IPS-20b (cell line): ENCODE measurements at regions not wholly inside any gene's neighbourhood (a gene's known extent, or its start where the extent isn't known, plus 50 kb on each side); places are given as distances from the start of the nearest gene placed in this dataset.

ENCODE experiments used
- H3K27ac ChIP-seq: one replicate; pipeline ENCODE4 v1.5.1; 2013; ENCODE audit warnings: low read length
- H3K27me3 ChIP-seq: 2 replicates; pipeline ENCODE4 v1.6.1; 2013; ENCODE audit warnings: mild to moderate bottlenecking, low read length, inconsistent platforms; ENCODE audit not compliant: insufficient read depth
- H3K36me3 ChIP-seq: 2 replicates; pipeline ENCODE4 v1.6.1; 2013; ENCODE audit warnings: low read depth, mild to moderate bottlenecking, inconsistent platforms, low read length, moderate library complexity; ENCODE audit not compliant: insufficient read depth
- H3K4me1 ChIP-seq: 2 replicates; pipeline ENCODE4 v1.6.1; 2013; ENCODE audit warnings: mild to moderate bottlenecking, control low read depth, inconsistent platforms, low read length, moderate library complexity; ENCODE audit not compliant: insufficient read depth
- H3K4me3 ChIP-seq: 2 replicates; pipeline ENCODE4 v1.5.1; 2013; ENCODE audit warnings: mild to moderate bottlenecking, low read length, inconsistent platforms
- H3K9ac ChIP-seq: 2 replicates; pipeline ENCODE4 v1.6.1; 2013; ENCODE audit warnings: low read depth, mild to moderate bottlenecking, inconsistent platforms, low read length, moderate library complexity
- H3K9me3 ChIP-seq: 2 replicates; pipeline ENCODE4 v1.6.1; 2013; ENCODE audit warnings: mild to moderate bottlenecking, low read depth, low read length, inconsistent platforms; ENCODE audit not compliant: insufficient read depth

- no peak overlapping the region for H3K27ac ChIP-seq
- H3K36me3 ChIP-seq = no peaks in the 10 kb centered on the region
Measured at GRCh38 chr3:102735311-102735710, 300.5 kb downstream of the ZPLD1 start.

DNA sequence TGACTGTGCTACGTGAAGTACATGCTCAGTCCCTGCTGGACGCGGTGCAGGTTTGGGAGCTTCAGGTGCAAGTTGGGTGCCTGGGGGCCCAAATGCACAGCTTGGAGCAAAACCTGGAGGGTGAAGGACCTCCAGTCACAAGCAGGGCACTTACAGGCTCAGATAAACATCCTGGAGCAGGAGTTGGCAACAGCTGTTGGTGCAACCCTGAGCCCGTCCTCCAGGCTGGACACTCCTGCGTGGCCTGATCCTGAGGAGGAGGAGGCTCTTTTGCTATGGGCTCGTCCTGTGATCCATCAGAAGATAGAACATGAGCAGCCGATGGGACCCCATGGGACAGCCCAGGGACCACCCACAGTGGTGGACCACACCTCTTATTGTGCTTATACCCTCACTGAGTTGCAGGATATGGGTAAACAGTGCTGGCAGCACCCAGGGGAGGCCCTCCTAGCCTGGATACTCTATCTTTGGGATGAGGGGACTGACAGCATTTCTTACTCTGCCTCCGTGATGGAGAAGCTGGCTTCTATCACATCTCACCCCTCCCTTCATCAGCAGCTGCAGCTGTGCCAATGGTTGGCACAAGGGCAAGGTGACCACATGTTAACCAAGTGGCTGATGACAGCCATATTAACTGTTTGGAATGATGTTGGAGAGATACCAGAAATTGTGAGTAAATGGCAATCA, 301.6 kb downstream of the ZPLD1 start:
- H3K4me1 ChIP-seq = peaks cover 13% of the 10 kb centered on the region; the same call in 1 of the 2 replicates
- H3K27me3 ChIP-seq = no peaks in the 10 kb centered on the region
- H3K36me3 ChIP-seq = no peaks in the 10 kb centered on the region
- H3K9ac ChIP-seq = no peak overlapping the region
- no peak overlapping the region for H3K4me3 ChIP-seq
- no peaks in the 10 kb centered on the region for H3K9me3 ChIP-seq
- H3K27ac ChIP-seq = no peak overlapping the region

More at GRCh38 chr3:102735311-102735710, 300.5 kb downstream of the ZPLD1 start:
- H3K27me3 ChIP-seq = no peaks in the 10 kb centered on the region
- no peaks in the 10 kb centered on the region for H3K9me3 ChIP-seq
- H3K9ac ChIP-seq = no peak overlapping the region
- H3K4me1 ChIP-seq = peaks cover 13% of the 10 kb centered on the region; the same call in 1 of the 2 replicates
- no peak overlapping the region for H3K4me3 ChIP-seq

GRCh38 chr3:102736975-102737304, 302.1 kb downstream of the ZPLD1 start:
- H3K4me1 ChIP-seq = peaks cover 13% of the 10 kb centered on the region; the same call in 1 of the 2 replicates
- no peak overlapping the region for H3K4me3 ChIP-seq
- no peak overlapping the region for H3K9ac ChIP-seq
- no peaks in the 10 kb centered on the region for H3K27me3 ChIP-seq
- no peaks in the 10 kb centered on the region for H3K36me3 ChIP-seq
- H3K27ac ChIP-seq = no peak overlapping the region
- no peaks in the 10 kb centered on the region for H3K9me3 ChIP-seq

DNA sequence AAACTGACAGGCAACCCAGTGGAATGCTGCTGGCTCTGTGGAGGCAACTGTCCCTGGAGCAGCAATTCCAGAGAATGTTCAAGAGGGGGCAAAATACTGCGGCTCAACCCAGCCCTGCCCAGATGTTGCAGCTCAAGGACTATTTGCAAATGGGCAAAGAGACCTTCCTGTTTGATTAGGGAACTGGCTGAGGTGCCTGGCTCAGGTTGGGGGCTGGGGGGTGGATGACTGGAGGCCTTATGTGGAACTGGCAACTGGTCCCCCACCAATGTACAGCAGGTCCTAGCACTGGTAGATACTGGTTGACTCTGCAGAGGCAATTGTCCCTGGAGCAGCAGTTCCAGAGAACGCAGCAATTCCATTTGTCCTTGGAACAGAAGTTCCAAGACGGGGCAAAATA, 302.5 kb downstream of the ZPLD1 start:
- Histone ChIP-seq H3K27ac (no peak overlapping the region), H3K36me3 (no peaks in the 10 kb centered on the region), H3K9me3 (no peaks in the 10 kb centered on the region), H3K4me3 (no peak overlapping the region), H3K27me3 (no peaks in the 10 kb centered on the region), H3K4me1 (peaks cover 13% of the 10 kb centered on the region; the same call in 1 of the 2 replicates), H3K9ac (no peak overlapping the region)

DNA sequence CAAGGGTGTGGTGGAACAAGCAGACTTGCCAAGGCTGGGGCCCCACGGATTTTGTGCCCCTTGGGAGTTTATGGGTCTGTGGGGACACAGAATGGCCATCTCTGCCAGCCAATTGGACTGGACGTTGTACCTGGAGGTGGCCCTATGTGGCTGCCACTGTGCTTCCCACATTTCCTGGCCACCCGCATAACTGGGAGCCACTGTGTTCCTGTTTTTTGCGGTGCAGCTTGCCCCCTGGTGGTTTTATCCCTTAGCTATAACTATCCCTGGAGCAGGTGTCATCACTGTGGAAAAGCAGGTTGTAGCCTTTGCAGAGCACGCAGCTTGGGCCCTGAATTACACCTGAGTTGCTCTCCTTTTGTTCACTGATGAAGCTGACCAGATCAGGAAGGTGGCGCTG, 306.3 kb downstream of the ZPLD1 start:
- Histone ChIP-seq H3K4me1 (no peaks in the 10 kb centered on the region), H3K4me3 (no peak overlapping the region), H3K9ac (no peak overlapping the region), H3K27ac (no peak overlapping the region), H3K36me3 (no peaks in the 10 kb centered on the region), H3K27me3 (no peaks in the 10 kb centered on the region), H3K9me3 (no peaks in the 10 kb centered on the region)

DNA sequence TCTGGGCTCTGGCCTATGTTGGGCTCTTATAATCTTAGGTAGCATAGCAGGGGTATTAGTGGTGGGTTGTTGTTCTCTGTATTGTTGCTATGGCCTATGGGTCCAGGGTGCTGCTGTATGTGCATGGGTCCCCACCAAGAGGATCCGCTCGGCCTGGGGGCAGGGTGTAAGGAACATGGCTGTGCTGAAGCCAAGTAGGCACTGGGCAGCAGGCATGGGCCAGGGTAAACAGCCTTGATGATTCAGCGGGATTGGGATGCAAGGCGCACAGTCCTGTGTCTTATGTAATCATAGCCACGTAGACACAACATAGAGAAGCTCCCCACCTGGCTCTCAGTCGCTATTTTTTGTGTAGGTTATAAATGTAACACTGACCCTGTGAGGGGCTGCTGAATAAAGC, 306.9 kb downstream of the ZPLD1 start:
- H3K4me1 ChIP-seq = no peaks in the 10 kb centered on the region
- H3K4me3 ChIP-seq = no peak overlapping the region
- no peaks in the 10 kb centered on the region for H3K36me3 ChIP-seq
- H3K27me3 ChIP-seq = no peaks in the 10 kb centered on the region
- no peak overlapping the region for H3K9ac ChIP-seq
- no peaks in the 10 kb centered on the region for H3K9me3 ChIP-seq
- H3K27ac ChIP-seq = no peak overlapping the region

DNA sequence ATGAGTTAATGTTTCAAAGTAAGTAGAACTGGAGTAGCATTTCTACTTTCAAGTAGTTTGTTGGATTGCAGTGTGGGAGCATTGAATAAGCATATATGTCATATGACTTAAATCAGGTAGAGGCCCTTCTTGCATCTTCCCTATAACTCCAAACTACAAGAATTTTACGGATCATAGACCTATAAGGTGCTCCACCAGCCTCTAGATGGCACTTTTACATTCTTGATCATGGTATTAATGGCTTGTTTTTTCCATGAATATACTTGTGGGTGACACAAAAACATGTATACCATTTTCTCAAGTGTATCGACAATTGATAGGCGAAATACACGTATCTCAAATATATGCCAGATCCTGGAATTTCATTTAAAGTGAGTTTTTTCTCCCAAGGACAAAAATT, 311.1 kb downstream of the ZPLD1 start:
- Histone ChIP-seq H3K9ac (no peak overlapping the region), H3K4me1 (peaks cover 7% of the 10 kb centered on the region; the same call in 1 of the 2 replicates), H3K4me3 (no peak overlapping the region), H3K27ac (no peak overlapping the region), H3K9me3 (no peaks in the 10 kb centered on the region), H3K36me3 (no peaks in the 10 kb centered on the region), H3K27me3 (no peaks in the 10 kb centered on the region)

DNA sequence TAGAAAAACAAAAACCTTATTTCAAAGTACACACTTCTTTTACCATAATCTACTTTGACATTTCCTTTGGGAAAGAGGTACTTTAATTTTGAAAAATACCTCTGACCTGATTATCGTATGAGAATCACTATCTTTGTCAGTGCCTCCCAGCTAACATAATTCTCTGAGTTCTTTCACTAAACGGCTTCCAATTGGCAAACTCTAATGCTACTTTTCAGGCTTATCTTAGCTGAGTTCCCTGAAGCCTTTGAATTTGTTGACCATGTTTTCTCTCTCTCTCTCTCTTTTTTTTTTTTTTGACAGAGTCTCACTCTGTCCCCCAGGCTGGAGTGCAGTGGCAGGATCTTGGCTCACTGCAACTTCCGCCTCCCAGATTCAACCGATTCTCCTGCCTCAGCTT, 312.8 kb downstream of the ZPLD1 start:
- peaks cover 18% of the 10 kb centered on the region; the same call in 1 of the 2 replicates for H3K4me1 ChIP-seq

DNA sequence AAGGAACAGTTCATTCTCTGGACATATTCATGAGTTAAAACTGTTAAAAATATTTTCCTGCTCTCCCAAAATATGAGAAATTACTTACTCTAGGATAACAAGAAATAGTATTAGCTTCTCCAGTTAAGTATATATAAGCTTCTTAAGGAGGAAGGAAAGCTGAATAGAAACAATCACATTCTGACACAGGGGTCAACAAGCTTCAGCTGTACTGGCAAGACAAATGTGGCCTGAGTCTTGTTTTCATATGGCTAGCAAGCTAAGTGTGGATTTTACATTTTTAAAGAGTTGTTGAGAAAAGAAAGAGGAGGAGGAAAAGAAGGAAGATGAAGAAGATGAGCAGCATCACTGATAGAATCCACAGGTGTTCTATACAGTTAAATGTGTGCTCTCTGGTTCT, 313.8 kb downstream of the ZPLD1 start:
- Histone ChIP-seq H3K4me1 (peaks cover 18% of the 10 kb centered on the region; the same call in 1 of the 2 replicates), H3K36me3 (no peaks in the 10 kb centered on the region), H3K9ac (no peak overlapping the region), H3K27ac (no peak overlapping the region), H3K4me3 (no peak overlapping the region), H3K9me3 (no peaks in the 10 kb centered on the region), H3K27me3 (no peaks in the 10 kb centered on the region)

More for the DNA sequence above, 312.8 kb downstream of the ZPLD1 start:
- no peaks in the 10 kb centered on the region for H3K27me3 ChIP-seq
- H3K4me3 ChIP-seq = no peak overlapping the region
- no peaks in the 10 kb centered on the region for H3K36me3 ChIP-seq
- no peak overlapping the region for H3K9ac ChIP-seq
- no peaks in the 10 kb centered on the region for H3K9me3 ChIP-seq
- H3K27ac ChIP-seq = no peak overlapping the region

DNA sequence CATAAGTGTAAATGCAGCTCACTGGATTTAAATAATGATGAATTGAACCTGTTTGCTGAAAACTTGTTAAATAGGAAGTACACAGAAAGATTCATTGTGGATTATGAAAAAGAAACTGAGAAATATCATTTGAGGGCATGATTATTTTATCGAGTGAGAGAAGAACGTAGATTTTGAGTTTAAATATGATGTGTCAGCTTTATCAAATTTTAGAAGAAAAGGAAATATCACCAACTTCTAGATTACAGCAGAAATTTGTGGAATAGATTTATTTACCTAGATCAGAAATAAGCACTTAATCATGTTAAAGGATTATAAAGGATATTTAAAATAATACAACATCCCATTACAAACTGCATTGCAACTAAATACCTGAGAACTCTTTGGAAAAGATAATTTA, 315.5 kb downstream of the ZPLD1 start:
- Histone ChIP-seq H3K9me3 (no peaks in the 10 kb centered on the region), H3K27me3 (no peaks in the 10 kb centered on the region), H3K4me3 (no peak overlapping the region), H3K4me1 (peaks cover 18% of the 10 kb centered on the region; the same call in 1 of the 2 replicates), H3K9ac (no peak overlapping the region), H3K27ac (no peak overlapping the region), H3K36me3 (no peaks in the 10 kb centered on the region)

- no peak overlapping the region for H3K27ac ChIP-seq
- no peaks in the 10 kb centered on the region for H3K27me3 ChIP-seq
- no peak overlapping the region for H3K9ac ChIP-seq
- peaks cover 18% of the 10 kb centered on the region; the same call in 1 of the 2 replicates for H3K4me1 ChIP-seq
- no peaks in the 10 kb centered on the region for H3K9me3 ChIP-seq
- H3K36me3 ChIP-seq = no peaks in the 10 kb centered on the region
- no peak overlapping the region for H3K4me3 ChIP-seq
Measured at GRCh38 chr3:102753901-102754300, 319.1 kb downstream of the ZPLD1 start.

GRCh38 chr3:102756706-102757105, 321.9 kb downstream of the ZPLD1 start:
- Histone ChIP-seq H3K27me3 (no peaks in the 10 kb centered on the region), H3K4me3 (no peak overlapping the region), H3K9me3 (no peaks in the 10 kb centered on the region), H3K27ac (no peak overlapping the region), H3K4me1 (peaks cover 6% of the 10 kb centered on the region; the same call in 1 of the 2 replicates), H3K9ac (no peak overlapping the region), H3K36me3 (no peaks in the 10 kb centered on the region)
